SK-N-SH treated with all-trans-retinoic acid at 6 μM for 48 hours (cell line): ENCODE measurements at regions not wholly inside any gene's neighbourhood (a gene's known extent, or its start where the extent isn't known, plus 50 kb on each side); places are given as distances from the start of the nearest gene placed in this dataset.

Experiments
- ATAC-seq: fragments of 200-7000 bp; cut with Tn5 transposase; 3 replicates; pipeline ENCODE4 v1.9.1; 2020; ENCODE audit warnings: mild to moderate bottlenecking, moderate library complexity
- ARNTL ChIP-seq: fragments of 450-650 bp; formaldehyde crosslinking; IDR thresholded peaks from 2 replicates; pipeline ENCODE4 v1.5.0; 2020; ENCODE audit warnings: low read depth, mild to moderate bottlenecking, moderate library complexity, borderline replicate concordance
- BACH2 ChIP-seq: fragments of 250-450 bp; sonication (Bioruptor Pico); IDR thresholded peaks from 2 replicates; pipeline ENCODE4 v1.9.0; 2021; ENCODE audit warnings: mild to moderate bottlenecking, borderline replicate concordance
- CREB5 ChIP-seq: fragments of 250-450 bp; sonication (Bioruptor Pico); IDR thresholded peaks from 2 replicates; pipeline ENCODE4 v1.5.1; 2020; ENCODE audit warnings: low read depth, mild to moderate bottlenecking, moderate library complexity
- CSDC2 ChIP-seq: fragments of 250-450 bp; sonication (Bioruptor Pico); IDR thresholded peaks from 2 replicates; pipeline ENCODE4 v1.5.0; 2020; ENCODE audit warnings: mild to moderate bottlenecking, moderate library complexity
- ESRRG ChIP-seq: fragments of 250-450 bp; sonication (Bioruptor Pico); IDR thresholded peaks from 2 replicates; pipeline ENCODE4 v1.6.1; 2021; ENCODE audit warnings: mild to moderate bottlenecking
- GLIS3 ChIP-seq: fragments of 250-450 bp; sonication (Bioruptor Pico); IDR thresholded peaks from 2 replicates; pipeline ENCODE4 v1.5.0; 2020; ENCODE audit warnings: mild to moderate bottlenecking, moderate library complexity
- ISL1 ChIP-seq: fragments of 250-450 bp; sonication (Bioruptor Pico); IDR thresholded peaks from 2 replicates; pipeline ENCODE4 v2.1.2; 2022; ENCODE audit warnings: mild to moderate bottlenecking, moderate library complexity
- OSR1 ChIP-seq: fragments of 250-450 bp; sonication (Bioruptor Pico); IDR thresholded peaks from 2 replicates; pipeline ENCODE4 v1.8.0; 2022; ENCODE audit warnings: moderate library complexity, mild to moderate bottlenecking, inconsistent platforms
- PATZ1 ChIP-seq: fragments of 250-450 bp; sonication (Bioruptor Pico); IDR thresholded peaks from 2 replicates; pipeline ENCODE4 v1.8.0; 2020; ENCODE audit warnings: mild to moderate bottlenecking, moderate library complexity, borderline replicate concordance
- POU6F1 ChIP-seq: fragments of 250-450 bp; sonication (Bioruptor Pico); IDR thresholded peaks from 2 replicates; pipeline ENCODE4 v1.8.0; 2021; ENCODE audit warnings: low read depth, mild to moderate bottlenecking, moderate library complexity, borderline replicate concordance
- PPARA ChIP-seq: fragments of 250-450 bp; sonication (Bioruptor Pico); IDR thresholded peaks from 2 replicates; pipeline ENCODE4 v1.5.0; 2020; ENCODE audit warnings: mild to moderate bottlenecking, borderline replicate concordance
- RARB ChIP-seq: fragments of 250-450 bp; sonication (Bioruptor Pico); IDR thresholded peaks from 2 replicates; pipeline ENCODE4 v1.8.0; 2021; ENCODE audit warnings: mild to moderate bottlenecking, moderate library complexity
- SNAI2 ChIP-seq: fragments of 250-450 bp; sonication (Bioruptor Pico); IDR thresholded peaks from 2 replicates; pipeline ENCODE4 v1.5.0; 2020; ENCODE audit warnings: mild to moderate bottlenecking, moderate library complexity
- TCF4 ChIP-seq: fragments of 250-450 bp; sonication (Bioruptor Pico); IDR thresholded peaks from 2 replicates; pipeline ENCODE4 v1.8.0; 2021; ENCODE audit warnings: mild to moderate bottlenecking, moderate library complexity, borderline replicate concordance
- TOX ChIP-seq: fragments of 250-450 bp; sonication (Bioruptor Pico); IDR thresholded peaks from 2 replicates; pipeline ENCODE4 v1.8.0; 2021; ENCODE audit warnings: mild to moderate bottlenecking, moderate library complexity, borderline replicate concordance
- ZC3H10 ChIP-seq: fragments of 250-450 bp; sonication (Bioruptor Pico); IDR thresholded peaks from 2 replicates; pipeline ENCODE4 v1.5.1; 2021; ENCODE audit warnings: mild to moderate bottlenecking, moderate library complexity
- ZFP30 ChIP-seq: fragments of 450-650 bp; formaldehyde crosslinking; IDR thresholded peaks from 2 replicates; pipeline ENCODE4 v1.5.0; 2022; ENCODE audit warnings: mild to moderate bottlenecking, moderate library complexity
- ZNF565 ChIP-seq: fragments of 450-650 bp; formaldehyde crosslinking; conservative IDR thresholded peaks from 2 replicates; pipeline ENCODE4 v1.5.0; 2020; ENCODE audit warnings: low read depth, mild to moderate bottlenecking, moderate library complexity
- ZNF70 ChIP-seq: fragments of 450-650 bp; formaldehyde crosslinking; IDR thresholded peaks from 2 replicates; pipeline ENCODE4 v1.5.0; 2020; ENCODE audit warnings: mild to moderate bottlenecking, moderate library complexity
- ZNF8 ChIP-seq: fragments of 450-650 bp; formaldehyde crosslinking; IDR thresholded peaks from 2 replicates; pipeline ENCODE4 v1.5.0; 2020; ENCODE audit warnings: mild to moderate bottlenecking, moderate library complexity
- TF ChIP-seq, protein P1 (sequence below): fragments of 250-450 bp; sonication (Bioruptor Pico); IDR thresholded peaks from 2 replicates; pipeline ENCODE4 v1.5.1; 2021; ENCODE audit warnings: mild to moderate bottlenecking, moderate library complexity
- TF ChIP-seq, protein P2 (sequence below): fragments of 250-450 bp; sonication (Bioruptor Pico); IDR thresholded peaks from 2 replicates; pipeline ENCODE4 v1.5.0; 2020; ENCODE audit warnings: mild to moderate bottlenecking, moderate library complexity

DNA sequence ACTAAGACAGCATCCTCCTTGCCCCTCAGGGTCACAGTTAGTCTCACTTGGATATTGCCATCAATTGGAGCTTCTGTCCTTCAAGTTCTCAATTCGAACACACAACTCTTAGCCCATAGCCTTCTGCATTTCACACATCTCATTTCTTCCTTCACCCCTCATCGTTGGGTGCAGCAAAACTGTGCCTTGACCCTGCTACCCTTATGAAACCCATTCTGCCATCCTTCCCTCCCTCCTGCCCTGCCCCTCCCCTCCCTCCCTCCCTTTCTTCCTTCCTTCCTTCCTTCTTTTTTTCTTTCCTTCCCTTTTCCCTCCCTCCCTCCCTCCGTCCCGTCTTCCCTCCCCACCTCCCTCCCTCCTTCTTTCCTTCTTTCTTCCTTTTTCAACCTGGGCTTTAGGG is 80.7 kb upstream of the CYRIA start:
- TF ChIP-seq TOX (no peak), ZC3H10 (CRISPR knock-in tag) (no peak), PATZ1 (CRISPR knock-in tag) (no peak), RARB (CRISPR knock-in tag) (no peak), CREB5 (CRISPR knock-in tag) (no peak), ZNF8 (CRISPR knock-in tag) (no peak)
- ATAC-seq = no peak

GRCh38 chr2:16745466-16745865 is 79.8 kb upstream of the CYRIA start:
- no peak for ATAC-seq
- TF ChIP-seq GLIS3 = no peak
- no peak for TF ChIP-seq CSDC2 (CRISPR knock-in tag)
- TF ChIP-seq ZNF70 (CRISPR knock-in tag) = no peak
- no peak for TF ChIP-seq ISL1
- no peak for TF ChIP-seq PPARA (CRISPR knock-in tag)
- TF ChIP-seq ZFP30 (CRISPR knock-in tag) = no peak
- TF ChIP-seq RARB (CRISPR knock-in tag) = no peak
- TF ChIP-seq CREB5 (CRISPR knock-in tag) = no peak
- TF ChIP-seq TCF4 (CRISPR knock-in tag) = no peak
- no peak for TF ChIP-seq ZC3H10 (CRISPR knock-in tag)
- TF ChIP-seq, protein P1, sequence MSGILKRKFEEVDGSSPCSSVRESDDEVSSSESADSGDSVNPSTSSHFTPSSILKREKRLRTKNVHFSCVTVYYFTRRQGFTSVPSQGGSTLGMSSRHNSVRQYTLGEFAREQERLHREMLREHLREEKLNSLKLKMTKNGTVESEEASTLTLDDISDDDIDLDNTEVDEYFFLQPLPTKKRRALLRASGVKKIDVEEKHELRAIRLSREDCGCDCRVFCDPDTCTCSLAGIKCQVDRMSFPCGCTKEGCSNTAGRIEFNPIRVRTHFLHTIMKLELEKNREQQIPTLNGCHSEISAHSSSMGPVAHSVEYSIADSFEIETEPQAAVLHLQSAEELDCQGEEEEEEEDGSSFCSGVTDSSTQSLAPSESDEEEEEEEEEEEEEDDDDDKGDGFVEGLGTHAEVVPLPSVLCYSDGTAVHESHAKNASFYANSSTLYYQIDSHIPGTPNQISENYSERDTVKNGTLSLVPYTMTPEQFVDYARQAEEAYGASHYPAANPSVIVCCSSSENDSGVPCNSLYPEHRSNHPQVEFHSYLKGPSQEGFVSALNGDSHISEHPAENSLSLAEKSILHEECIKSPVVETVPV (CRISPR knock-in tag) = no peak
- TF ChIP-seq ZNF565 (CRISPR knock-in tag) = no peak
- TF ChIP-seq OSR1 = no peak
- TF ChIP-seq POU6F1 (CRISPR knock-in tag) = no peak
- TF ChIP-seq TOX = no peak
- TF ChIP-seq ARNTL (CRISPR knock-in tag) = no peak
- no peak for TF ChIP-seq BACH2 (CRISPR knock-in tag)
- TF ChIP-seq, all 23 proteins: peak for 0

GRCh38 chr2:16744521-16744920 is 78.9 kb upstream of the CYRIA start:
- no peak for ATAC-seq
- TF ChIP-seq TOX (no peak), ISL1 (no peak), ARNTL (CRISPR knock-in tag) (no peak), BACH2 (CRISPR knock-in tag) (no peak), ZNF70 (CRISPR knock-in tag) (no peak), RARB (CRISPR knock-in tag) (no peak), PATZ1 (CRISPR knock-in tag) (no peak), POU6F1 (CRISPR knock-in tag) (no peak), ZFP30 (CRISPR knock-in tag) (no peak), CSDC2 (CRISPR knock-in tag) (no peak), ESRRG (CRISPR knock-in tag) (no peak), PPARA (CRISPR knock-in tag) (no peak), SNAI2 (no peak), ZNF565 (CRISPR knock-in tag) (no peak)
- TF ChIP-seq, protein P2, sequence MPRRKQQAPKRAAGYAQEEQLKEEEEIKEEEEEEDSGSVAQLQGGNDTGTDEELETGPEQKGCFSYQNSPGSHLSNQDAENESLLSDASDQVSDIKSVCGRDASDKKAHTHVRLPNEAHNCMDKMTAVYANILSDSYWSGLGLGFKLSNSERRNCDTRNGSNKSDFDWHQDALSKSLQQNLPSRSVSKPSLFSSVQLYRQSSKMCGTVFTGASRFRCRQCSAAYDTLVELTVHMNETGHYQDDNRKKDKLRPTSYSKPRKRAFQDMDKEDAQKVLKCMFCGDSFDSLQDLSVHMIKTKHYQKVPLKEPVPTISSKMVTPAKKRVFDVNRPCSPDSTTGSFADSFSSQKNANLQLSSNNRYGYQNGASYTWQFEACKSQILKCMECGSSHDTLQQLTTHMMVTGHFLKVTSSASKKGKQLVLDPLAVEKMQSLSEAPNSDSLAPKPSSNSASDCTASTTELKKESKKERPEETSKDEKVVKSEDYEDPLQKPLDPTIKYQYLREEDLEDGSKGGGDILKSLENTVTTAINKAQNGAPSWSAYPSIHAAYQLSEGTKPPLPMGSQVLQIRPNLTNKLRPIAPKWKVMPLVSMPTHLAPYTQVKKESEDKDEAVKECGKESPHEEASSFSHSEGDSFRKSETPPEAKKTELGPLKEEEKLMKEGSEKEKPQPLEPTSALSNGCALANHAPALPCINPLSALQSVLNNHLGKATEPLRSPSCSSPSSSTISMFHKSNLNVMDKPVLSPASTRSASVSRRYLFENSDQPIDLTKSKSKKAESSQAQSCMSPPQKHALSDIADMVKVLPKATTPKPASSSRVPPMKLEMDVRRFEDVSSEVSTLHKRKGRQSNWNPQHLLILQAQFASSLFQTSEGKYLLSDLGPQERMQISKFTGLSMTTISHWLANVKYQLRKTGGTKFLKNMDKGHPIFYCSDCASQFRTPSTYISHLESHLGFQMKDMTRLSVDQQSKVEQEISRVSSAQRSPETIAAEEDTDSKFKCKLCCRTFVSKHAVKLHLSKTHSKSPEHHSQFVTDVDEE (CRISPR knock-in tag) = no peak
